ENCODE measurements at regions not wholly inside any gene's neighbourhood (a gene's known extent, or its start where the extent isn't known, plus 50 kb on each side); places are given as distances from the start of the nearest gene placed in this dataset.

GRCh38 chr5:68757006-68757405 is 336.8 kb upstream of the SLC30A5 start:
- H3K36me3 ChIP-seq (ENCODE audit: control insufficient read depth, insufficient read depth, low read length) = no peaks in the 10 kb centered on the region
- no peak for TF ChIP-seq SIN3A (IDR thresholded peaks at IDR 0.05; ENCODE audit: borderline replicate concordance, insufficient read depth, low read depth, low read length)
- TF ChIP-seq CTCF (IDR thresholded peaks at IDR 0.05) = no peak
- TF ChIP-seq, protein P1, sequence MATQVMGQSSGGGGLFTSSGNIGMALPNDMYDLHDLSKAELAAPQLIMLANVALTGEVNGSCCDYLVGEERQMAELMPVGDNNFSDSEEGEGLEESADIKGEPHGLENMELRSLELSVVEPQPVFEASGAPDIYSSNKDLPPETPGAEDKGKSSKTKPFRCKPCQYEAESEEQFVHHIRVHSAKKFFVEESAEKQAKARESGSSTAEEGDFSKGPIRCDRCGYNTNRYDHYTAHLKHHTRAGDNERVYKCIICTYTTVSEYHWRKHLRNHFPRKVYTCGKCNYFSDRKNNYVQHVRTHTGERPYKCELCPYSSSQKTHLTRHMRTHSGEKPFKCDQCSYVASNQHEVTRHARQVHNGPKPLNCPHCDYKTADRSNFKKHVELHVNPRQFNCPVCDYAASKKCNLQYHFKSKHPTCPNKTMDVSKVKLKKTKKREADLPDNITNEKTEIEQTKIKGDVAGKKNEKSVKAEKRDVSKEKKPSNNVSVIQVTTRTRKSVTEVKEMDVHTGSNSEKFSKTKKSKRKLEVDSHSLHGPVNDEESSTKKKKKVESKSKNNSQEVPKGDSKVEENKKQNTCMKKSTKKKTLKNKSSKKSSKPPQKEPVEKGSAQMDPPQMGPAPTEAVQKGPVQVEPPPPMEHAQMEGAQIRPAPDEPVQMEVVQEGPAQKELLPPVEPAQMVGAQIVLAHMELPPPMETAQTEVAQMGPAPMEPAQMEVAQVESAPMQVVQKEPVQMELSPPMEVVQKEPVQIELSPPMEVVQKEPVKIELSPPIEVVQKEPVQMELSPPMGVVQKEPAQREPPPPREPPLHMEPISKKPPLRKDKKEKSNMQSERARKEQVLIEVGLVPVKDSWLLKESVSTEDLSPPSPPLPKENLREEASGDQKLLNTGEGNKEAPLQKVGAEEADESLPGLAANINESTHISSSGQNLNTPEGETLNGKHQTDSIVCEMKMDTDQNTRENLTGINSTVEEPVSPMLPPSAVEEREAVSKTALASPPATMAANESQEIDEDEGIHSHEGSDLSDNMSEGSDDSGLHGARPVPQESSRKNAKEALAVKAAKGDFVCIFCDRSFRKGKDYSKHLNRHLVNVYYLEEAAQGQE (IDR thresholded peaks at IDR 0.05; ENCODE audit: insufficient read depth in 1 of 2, low read depth in 2 of 2, low read length in 1 of 2) = no peak
- TF ChIP-seq POLR2AphosphoS5 (IDR thresholded peaks at IDR 0.05; ENCODE audit: low read depth, low read length) = no peak
- no peak for TF ChIP-seq TCF7L2 (IDR thresholded peaks at IDR 0.05; ENCODE audit: low read depth, low read length)
- ChIA-PET CTCF (no interaction called here), POLR2A (no interaction called here)
- ATAC-seq (no peak), DNase-seq (ENCODE audit: low read depth, low spot score) (no peak)
- H3K27ac ChIP-seq (ENCODE audit: low read length) = no peak overlapping the region
- H3K9me3 ChIP-seq (ENCODE audit: control insufficient read depth, insufficient read depth, low read depth, low read length) = no peaks in the 10 kb centered on the region
- H3K4me3 ChIP-seq (ENCODE audit: low read depth in 2 of 2, low read length in 2 of 2) = no peak overlapping the region
- H3K27me3 ChIP-seq (ENCODE audit: control insufficient read depth, insufficient read depth, low read length) = no peaks in the 10 kb centered on the region; the same call in 1 of the 2 replicates
- BruUV-seq (replicated peaks) = no TSS peak
- intact Hi-C loops (cut with micrococcal nuclease; ENCODE audit: unreplicated experiment) (no loop called here), in situ Hi-C loops (cut with HindIII; ENCODE audit: low pct_unique_long_range_greater_than_20kb, low sequenced_read_pairs) (no loop called here)
- no peaks in the 10 kb centered on the region for H3K4me1 ChIP-seq (ENCODE audit: control insufficient read depth, insufficient read depth, low read length)

GRCh38 chr5:68757626-68758212 is 336.1 kb upstream of the SLC30A5 start:
- no TSS peak for BruUV-seq (replicated peaks)
- Histone ChIP-seq H3K4me3 (ENCODE audit: low read depth in 2 of 2, low read length in 2 of 2) (no peak overlapping the region), H3K36me3 (ENCODE audit: control insufficient read depth, insufficient read depth, low read length) (no peaks in the 10 kb centered on the region), H3K4me1 (ENCODE audit: control insufficient read depth, insufficient read depth, low read length) (no peaks in the 10 kb centered on the region), H3K27me3 (ENCODE audit: control insufficient read depth, insufficient read depth, low read length) (no peaks in the 10 kb centered on the region; the same call in 1 of the 2 replicates), H3K9me3 (ENCODE audit: control insufficient read depth, insufficient read depth, low read depth, low read length) (no peaks in the 10 kb centered on the region), H3K27ac (ENCODE audit: low read length) (no peak overlapping the region)
- intact Hi-C loops (cut with micrococcal nuclease; ENCODE audit: unreplicated experiment) = no loop called here
- in situ Hi-C loops (cut with HindIII; ENCODE audit: low pct_unique_long_range_greater_than_20kb, low sequenced_read_pairs) = no loop called here
- TF ChIP-seq TCF7L2 (IDR thresholded peaks at IDR 0.05; ENCODE audit: low read depth, low read length) = no peak
- no peak for TF ChIP-seq CTCF (IDR thresholded peaks at IDR 0.05)
- TF ChIP-seq, protein P1 (IDR thresholded peaks at IDR 0.05; ENCODE audit: insufficient read depth in 1 of 2, low read depth in 2 of 2, low read length in 1 of 2) = no peak
- no peak for TF ChIP-seq POLR2AphosphoS5 (IDR thresholded peaks at IDR 0.05; ENCODE audit: low read depth, low read length)
- TF ChIP-seq SIN3A (IDR thresholded peaks at IDR 0.05; ENCODE audit: borderline replicate concordance, insufficient read depth, low read depth, low read length) = no peak
- CTCF ChIA-PET = no interaction called here
- POLR2A ChIA-PET = no interaction called here
- ATAC-seq (no peak), DNase-seq (ENCODE audit: low read depth, low spot score) (no peak)
